Testis (tissue), 2 donors: ENCODE measurements at regions not wholly inside any gene's neighbourhood (a gene's known extent, or its start where the extent isn't known, plus 50 kb on each side); places are given as distances from the start of the nearest gene placed in this dataset.

Experiments used
- DNase-seq: peaks from one replicate; pipeline ENCODE4 v3.0.0-alpha.2; 2019
- H3K27ac ChIP-seq, 2 donors: fragments of 200-600 bp; sonication (generic); one replicate each; pipeline ENCODE4 v1.5.1; 2019
- H3K27me3 ChIP-seq: fragments of 200-600 bp; sonication (generic); one replicate; pipeline ENCODE4 v1.5.1; 2019
- H3K36me3 ChIP-seq: fragments of 200-600 bp; sonication (generic); one replicate; pipeline ENCODE4 v1.5.1; 2017; ENCODE audit warnings: low read depth; ENCODE audit errors: missing control alignments
- H3K4me1 ChIP-seq: fragments of 200-600 bp; sonication (generic); one replicate; pipeline ENCODE4 v1.5.1; 2019
- H3K4me3 ChIP-seq, 2 donors: fragments of 200-600 bp; sonication (generic); one replicate each; pipeline ENCODE4 v1.5.1; 2017 to 2019
- H3K9me3 ChIP-seq: fragments of 200-600 bp; sonication (generic); one replicate; pipeline ENCODE4 v1.5.1; 2017
- POLR2A ChIP-seq: fragments of 450-650 bp; IDR thresholded peaks from one replicate; pipeline ENCODE4 v1.6.1; 2017; ENCODE audit warnings: antibody characterized with exemption, mild to moderate bottlenecking, moderate library complexity
- WGBS, 2 donors: methylation state at CpG; one replicate each; pipeline ENCODE4 v1.1.5; 2018; 5-methylcytosine and 5-hydroxymethylcytosine counted together
- intact Hi-C: fragments of 100-400 bp; cut with DNase I; formaldehyde crosslinking; loops from one replicate; pipeline ENCODE4 v1.15.1; 2023; ENCODE audit warnings: low total_unique reads
- TF ChIP-seq, protein P1 (sequence below), 3 experiments: fragments of 450-650 bp in 2 of 3; fragments of 200-600 bp in 1 of 3; sonication (generic) in 1 of 3; IDR thresholded peaks; one replicate each; pipeline ENCODE4 v1.5.1; 2016 to 2019; ENCODE audit warnings: antibody characterized with exemption in 3 of 3, mild to moderate bottlenecking in 2 of 3, moderate library complexity in 1 of 3

DNA sequence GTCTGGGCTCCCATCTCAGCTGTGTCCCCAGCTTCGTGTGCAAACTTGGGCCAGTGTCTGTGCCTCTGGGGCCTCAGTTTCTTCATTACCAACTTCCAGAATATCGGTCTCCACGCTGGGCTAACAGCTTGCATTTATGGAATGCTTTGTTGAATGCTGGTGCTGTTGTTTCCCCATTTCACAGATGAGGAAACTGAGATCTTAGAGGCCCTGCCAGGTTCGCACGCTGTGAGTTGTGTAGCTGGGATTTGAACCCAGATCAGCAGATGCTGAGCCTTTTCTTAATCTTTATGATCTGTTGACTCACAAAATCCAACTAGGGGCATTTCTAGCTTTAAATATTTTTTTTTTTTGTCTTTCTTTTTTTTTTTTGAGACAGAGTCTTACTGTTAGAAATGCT is 101.5 kb upstream of the STX18 start:
- DNase-seq = no peak
- intact Hi-C loops = no loop called here
- no peaks in the 10 kb centered on the region for H3K4me1 ChIP-seq
- no peaks in the 10 kb centered on the region for H3K36me3 ChIP-seq
- WGBS, 2 donors = 94 to 100% methylated on average over 5 of the region's 5 CpGs
- H3K27me3 ChIP-seq = no peaks in the 10 kb centered on the region
- no peak overlapping the region for H3K4me3 ChIP-seq
- TF ChIP-seq, protein P1, sequence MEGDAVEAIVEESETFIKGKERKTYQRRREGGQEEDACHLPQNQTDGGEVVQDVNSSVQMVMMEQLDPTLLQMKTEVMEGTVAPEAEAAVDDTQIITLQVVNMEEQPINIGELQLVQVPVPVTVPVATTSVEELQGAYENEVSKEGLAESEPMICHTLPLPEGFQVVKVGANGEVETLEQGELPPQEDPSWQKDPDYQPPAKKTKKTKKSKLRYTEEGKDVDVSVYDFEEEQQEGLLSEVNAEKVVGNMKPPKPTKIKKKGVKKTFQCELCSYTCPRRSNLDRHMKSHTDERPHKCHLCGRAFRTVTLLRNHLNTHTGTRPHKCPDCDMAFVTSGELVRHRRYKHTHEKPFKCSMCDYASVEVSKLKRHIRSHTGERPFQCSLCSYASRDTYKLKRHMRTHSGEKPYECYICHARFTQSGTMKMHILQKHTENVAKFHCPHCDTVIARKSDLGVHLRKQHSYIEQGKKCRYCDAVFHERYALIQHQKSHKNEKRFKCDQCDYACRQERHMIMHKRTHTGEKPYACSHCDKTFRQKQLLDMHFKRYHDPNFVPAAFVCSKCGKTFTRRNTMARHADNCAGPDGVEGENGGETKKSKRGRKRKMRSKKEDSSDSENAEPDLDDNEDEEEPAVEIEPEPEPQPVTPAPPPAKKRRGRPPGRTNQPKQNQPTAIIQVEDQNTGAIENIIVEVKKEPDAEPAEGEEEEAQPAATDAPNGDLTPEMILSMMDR (IDR thresholded peaks at IDR 0.05) = no peak
- TF ChIP-seq POLR2A = no peak
- H3K9me3 ChIP-seq = no peaks in the 10 kb centered on the region
- H3K27ac ChIP-seq = no peak overlapping the region

DNA sequence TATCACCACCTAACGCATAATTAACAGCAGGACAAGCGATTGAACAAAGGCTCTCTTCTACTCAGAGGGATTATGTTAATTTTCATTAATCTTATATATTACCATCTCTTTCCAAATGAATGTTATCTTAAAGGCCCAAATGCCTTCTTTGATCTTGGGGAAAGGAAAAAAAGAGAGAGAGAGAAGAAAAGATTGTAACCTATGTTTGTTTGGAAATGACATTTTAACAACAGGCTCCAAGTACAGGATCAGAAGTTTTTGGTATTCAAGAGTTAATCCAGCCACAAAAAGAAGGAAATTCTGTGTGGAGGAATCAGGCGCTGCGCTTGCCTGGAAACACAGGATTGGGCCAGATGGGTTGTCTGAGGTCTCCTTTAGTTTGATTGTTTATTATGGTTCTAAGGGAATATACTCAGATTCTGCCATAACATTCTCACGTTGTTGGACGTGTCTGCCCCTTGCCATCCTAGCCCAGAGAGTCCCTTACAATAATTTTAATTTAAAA is 100.7 kb upstream of the STX18 start:
- Histone ChIP-seq H3K4me1 (no peaks in the 10 kb centered on the region), H3K4me3 (no peak overlapping the region), H3K27ac (no peak overlapping the region), H3K27me3 (no peaks in the 10 kb centered on the region), H3K9me3 (no peaks in the 10 kb centered on the region), H3K36me3 (no peaks in the 10 kb centered on the region)
- 76 to 82% methylated on average over 6 of the region's 6 CpGs for WGBS, 2 donors
- DNase-seq = no peak
- TF ChIP-seq, protein P1 (IDR thresholded peaks at IDR 0.05) = no peak
- TF ChIP-seq POLR2A = no peak
- intact Hi-C loops = no loop called here

DNA sequence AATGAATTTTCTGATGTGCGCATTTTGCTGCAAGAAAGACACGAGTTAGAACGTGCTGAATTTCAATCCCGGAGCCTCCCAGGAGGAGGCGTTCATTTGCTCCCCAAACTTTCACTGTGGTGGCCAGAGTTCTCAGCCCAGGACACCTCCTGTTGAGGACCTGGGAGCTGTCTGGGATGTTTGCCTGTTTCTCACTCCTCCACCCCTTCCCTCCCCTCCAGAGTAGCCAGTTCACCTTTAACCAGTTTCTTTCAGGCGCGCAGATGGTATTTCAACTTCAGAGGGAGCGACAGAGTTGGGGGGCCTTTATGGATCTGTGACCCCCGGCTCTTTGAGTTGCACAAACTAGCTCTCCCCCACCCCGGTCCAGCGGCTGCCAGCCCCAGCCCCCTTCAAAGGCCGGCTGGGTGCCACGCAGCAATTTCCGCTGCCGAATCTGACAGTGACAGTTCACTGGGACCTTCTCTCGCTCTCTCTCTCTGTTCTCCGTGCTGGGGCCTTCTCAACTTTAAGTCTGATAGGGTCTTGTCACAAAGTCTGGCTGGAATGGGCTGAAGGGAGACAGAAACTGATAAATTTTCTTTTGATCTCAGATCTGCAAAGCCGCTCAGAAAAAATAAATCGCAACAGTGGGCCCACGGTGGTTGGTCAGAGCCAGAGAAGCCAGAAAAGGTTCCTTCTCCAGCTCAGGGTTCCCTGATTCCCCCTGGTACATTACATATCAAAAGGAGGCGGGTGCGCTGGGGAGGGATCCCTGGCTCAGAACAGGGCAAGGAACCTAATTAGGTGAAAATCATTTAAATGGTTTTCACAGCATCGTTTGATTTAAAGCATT is 100.0 kb upstream of the STX18 start:
- H3K27ac ChIP-seq = no peak overlapping the region
- intact Hi-C loops = no loop called here
- H3K4me3 ChIP-seq = no peak overlapping the region
- TF ChIP-seq, protein P1 (IDR thresholded peaks at IDR 0.05) = no peak
- TF ChIP-seq POLR2A = no peak
- no peaks in the 10 kb centered on the region for H3K27me3 ChIP-seq
- H3K36me3 ChIP-seq = no peaks in the 10 kb centered on the region
- no peak for DNase-seq
- H3K9me3 ChIP-seq = no peaks in the 10 kb centered on the region
- no peaks in the 10 kb centered on the region for H3K4me1 ChIP-seq
- WGBS, 2 donors = 59 to 67% methylated on average over 21 to 23 of the region's 23 CpGs

DNA sequence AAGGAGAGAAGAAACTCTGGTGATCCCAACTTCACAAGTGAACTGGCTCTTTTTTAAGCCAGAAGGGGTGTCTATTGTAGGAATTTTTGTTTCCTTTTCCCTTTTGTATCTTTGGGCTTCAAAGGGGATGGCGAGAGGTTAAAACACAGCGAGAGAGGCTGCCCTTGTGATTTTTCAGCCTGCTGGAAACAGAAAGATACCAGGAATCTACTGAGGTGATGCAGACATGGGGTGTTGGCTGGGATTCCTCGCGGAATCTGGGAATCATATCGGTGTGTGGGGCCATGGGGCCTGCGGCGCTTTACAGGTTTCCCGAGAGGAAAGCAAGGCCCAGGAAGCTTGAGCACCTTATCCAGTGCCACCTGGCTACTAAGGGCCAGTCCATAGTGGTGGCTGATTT is 99.4 kb upstream of the STX18 start:
- no peaks in the 10 kb centered on the region for H3K27me3 ChIP-seq
- H3K4me1 ChIP-seq = no peaks in the 10 kb centered on the region
- no peaks in the 10 kb centered on the region for H3K36me3 ChIP-seq
- H3K27ac ChIP-seq = no peak overlapping the region
- intact Hi-C loops = no loop called here
- TF ChIP-seq POLR2A = no peak
- TF ChIP-seq, protein P1 (IDR thresholded peaks at IDR 0.05) = no peak
- no peak overlapping the region for H3K4me3 ChIP-seq
- WGBS, 2 donors = 64 to 74% methylated on average over 8 of the region's 8 CpGs
- no peaks in the 10 kb centered on the region for H3K9me3 ChIP-seq
- DNase-seq = no peak

DNA sequence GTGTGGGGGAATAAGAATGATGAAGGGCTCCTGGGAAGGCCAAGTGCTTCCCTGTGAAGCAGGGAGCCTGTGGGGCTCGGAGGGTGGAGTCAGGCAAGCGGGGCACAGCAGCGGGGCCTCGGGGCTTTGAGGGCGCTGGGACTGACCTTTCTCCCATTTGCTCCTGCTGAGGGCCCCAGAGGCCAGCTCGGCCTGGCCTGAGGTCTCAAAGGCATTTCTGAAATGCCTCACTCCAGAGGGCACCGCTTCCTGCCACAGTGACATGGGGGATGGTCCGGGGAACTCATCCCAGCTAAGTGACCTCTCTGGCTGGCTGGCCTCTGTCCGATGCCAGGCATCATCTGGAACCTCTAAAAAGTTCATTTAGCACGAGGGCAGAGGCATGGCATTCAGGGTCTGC is 98.8 kb upstream of the STX18 start:
- Histone ChIP-seq H3K27ac (no peak overlapping the region), H3K9me3 (no peaks in the 10 kb centered on the region), H3K4me3 (no peak overlapping the region), H3K4me1 (no peaks in the 10 kb centered on the region), H3K27me3 (no peaks in the 10 kb centered on the region), H3K36me3 (no peaks in the 10 kb centered on the region)
- no peak for TF ChIP-seq POLR2A
- intact Hi-C loops = no loop called here
- no peak for DNase-seq
- WGBS, 2 donors = 54 to 59% methylated on average over 10 of the region's 10 CpGs
